Spleen (tissue), 7 donors: ENCODE measurements at regions not wholly inside any gene's neighbourhood (a gene's known extent, or its start where the extent isn't known, plus 50 kb on each side); places are given as distances from the start of the nearest gene placed in this dataset.

Experiments
- POLR2A ChIP-seq, 3 donors: fragments of 450-650 bp; IDR thresholded peaks; one replicate each; pipeline ENCODE4 v1.5.1; 2017; ENCODE audit warnings: antibody characterized with exemption in 3 of 3, mild to moderate bottlenecking in 1 of 3
- POLR2AphosphoS5 ChIP-seq, 3 donors: sonication (generic); formaldehyde crosslinking; IDR thresholded peaks; one replicate each; pipeline ENCODE4 v1.5.1; 2017; ENCODE audit warnings: antibody characterized with exemption in 3 of 3
- TF ChIP-seq, protein P1 (sequence below), 11 experiments: fragments of 200-600 bp in 7 of 11; fragments of 450-650 bp in 4 of 11; sonication (generic) in 4 of 11; IDR thresholded peaks in 8 of 11; conservative IDR thresholded peaks in 3 of 11; 1 replicate in 7 of 11; 2 replicates in 4 of 11; pipeline versions ENCODE4 v1.4.0 to v1.8.0; 2016 to 2021; ENCODE audit warnings: antibody characterized with exemption in 11 of 11, inconsistent platforms in 4 of 11, mild to moderate bottlenecking in 1 of 11
- donor health status: DM: no; HTN: no; CAD: no; lungs with moderate emphysema.
- donor health status: DM: no; HTN: no; CAD: no.
- donor health status: DM: no; HTN: no; CAD: no.

DNA sequence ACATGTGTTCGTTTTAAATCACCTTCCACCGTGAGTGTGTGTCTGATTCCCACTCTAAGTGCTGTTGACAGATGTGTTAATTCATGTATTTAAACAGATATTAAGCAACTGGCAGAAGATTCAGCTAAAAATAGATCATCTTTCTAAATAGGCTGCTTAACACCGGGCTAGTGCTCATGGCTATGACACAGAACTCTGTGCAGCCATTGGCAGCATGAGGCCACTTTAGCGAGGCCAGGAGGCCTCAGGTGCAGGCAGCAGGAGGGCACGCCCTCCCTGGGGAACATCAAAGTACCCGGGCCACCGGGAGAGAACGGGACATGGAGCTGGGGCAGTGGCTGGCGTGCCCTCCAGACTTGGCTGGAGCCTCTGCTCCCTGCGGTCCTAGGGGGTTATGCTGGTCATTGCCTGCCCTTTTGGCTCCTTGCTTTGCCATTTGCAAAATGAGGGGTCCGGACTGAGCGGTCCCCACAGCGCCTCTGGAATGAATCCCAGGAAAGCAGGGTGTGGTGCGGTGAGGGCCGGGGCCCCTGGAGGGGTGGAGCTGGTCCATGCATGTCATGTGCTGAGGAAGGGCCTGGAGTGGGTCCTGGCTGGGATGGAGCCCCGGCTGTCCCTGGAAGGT lies 62.8 kb upstream of the HDAC4 start:
- no peak for TF ChIP-seq POLR2A (IDR thresholded peaks at IDR 0.05)
- TF ChIP-seq, protein P1, sequence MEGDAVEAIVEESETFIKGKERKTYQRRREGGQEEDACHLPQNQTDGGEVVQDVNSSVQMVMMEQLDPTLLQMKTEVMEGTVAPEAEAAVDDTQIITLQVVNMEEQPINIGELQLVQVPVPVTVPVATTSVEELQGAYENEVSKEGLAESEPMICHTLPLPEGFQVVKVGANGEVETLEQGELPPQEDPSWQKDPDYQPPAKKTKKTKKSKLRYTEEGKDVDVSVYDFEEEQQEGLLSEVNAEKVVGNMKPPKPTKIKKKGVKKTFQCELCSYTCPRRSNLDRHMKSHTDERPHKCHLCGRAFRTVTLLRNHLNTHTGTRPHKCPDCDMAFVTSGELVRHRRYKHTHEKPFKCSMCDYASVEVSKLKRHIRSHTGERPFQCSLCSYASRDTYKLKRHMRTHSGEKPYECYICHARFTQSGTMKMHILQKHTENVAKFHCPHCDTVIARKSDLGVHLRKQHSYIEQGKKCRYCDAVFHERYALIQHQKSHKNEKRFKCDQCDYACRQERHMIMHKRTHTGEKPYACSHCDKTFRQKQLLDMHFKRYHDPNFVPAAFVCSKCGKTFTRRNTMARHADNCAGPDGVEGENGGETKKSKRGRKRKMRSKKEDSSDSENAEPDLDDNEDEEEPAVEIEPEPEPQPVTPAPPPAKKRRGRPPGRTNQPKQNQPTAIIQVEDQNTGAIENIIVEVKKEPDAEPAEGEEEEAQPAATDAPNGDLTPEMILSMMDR (IDR thresholded peaks at IDR 0.05 in 8 of 11, conservative IDR thresholded peaks at IDR 0.05 in 3 of 11), result no peak
- TF ChIP-seq POLR2AphosphoS5 (IDR thresholded peaks at IDR 0.05), result no peak
